ENCODE measurements at regions not wholly inside any gene's neighbourhood (a gene's known extent, or its start where the extent isn't known, plus 50 kb on each side); places are given as distances from the start of the nearest gene placed in this dataset.

DNA sequence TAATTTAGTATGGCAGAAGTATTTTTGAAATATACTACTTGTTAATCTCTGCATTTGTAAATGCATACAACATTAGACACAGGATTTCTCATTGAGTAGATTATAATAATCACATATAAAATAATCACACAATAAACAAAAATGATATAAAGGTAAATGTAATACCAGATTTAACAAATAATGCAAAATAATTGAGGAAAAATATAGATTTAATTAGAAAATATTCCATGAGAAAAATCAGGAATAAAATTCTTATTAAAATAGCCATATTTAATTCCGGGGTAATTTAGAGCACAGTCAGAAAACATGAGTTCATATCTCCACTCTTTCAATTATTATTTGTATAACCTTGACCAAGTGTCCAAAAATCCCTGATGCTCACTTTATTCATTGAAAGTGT is 385.9 kb upstream of the SYT4 start:
- H3K9me2 ChIP-seq (replicated peaks; ENCODE audit: insufficient read depth, low read length) = no peaks in the 10 kb centered on the region
- no peaks in the 10 kb centered on the region for H3F3A ChIP-seq (ENCODE audit: insufficient read depth)
- H2AFZ ChIP-seq (ENCODE audit: low read depth, low read length, severe bottlenecking) = no peak overlapping the region
- no peaks in the 10 kb centered on the region for H4K20me1 ChIP-seq (ENCODE audit: low read depth, low read length)
- no peak overlapping the region for H3K9ac ChIP-seq (ENCODE audit: low read length)
- no peaks in the 10 kb centered on the region for H3K36me3 ChIP-seq (ENCODE audit: low read length)
- H3K4me2 ChIP-seq (ENCODE audit: low read depth, low read length, poor library complexity, severe bottlenecking) = no peak overlapping the region
- no peaks in the 10 kb centered on the region for H3K79me2 ChIP-seq (ENCODE audit: insufficient read depth, low read length)
- H3K9me3 ChIP-seq (ENCODE audit: insufficient read depth, low read length) = no peaks in the 10 kb centered on the region
- no peak for TF ChIP-seq EZH2phosphoT487 (conservative IDR thresholded peaks at IDR 0.05; ENCODE audit: low read length)
- no peak for TF ChIP-seq CTCF (IDR thresholded peaks at IDR 0.05; ENCODE audit: insufficient read depth, low read length, poor library complexity, severe bottlenecking)
- no peak overlapping the region for H3K4me3 ChIP-seq (ENCODE audit: insufficient read depth, low read length, poor library complexity, severe bottlenecking)
- H3K27me3 ChIP-seq (ENCODE audit: low read length) = no peaks in the 10 kb centered on the region
- no peak overlapping the region for H3K27ac ChIP-seq (ENCODE audit: low read depth, low read length)

- Histone ChIP-seq H3K9me2 (replicated peaks; ENCODE audit: insufficient read depth, low read length) (no peaks in the 10 kb centered on the region), H3K4me3 (ENCODE audit: insufficient read depth, low read length, poor library complexity, severe bottlenecking) (no peak overlapping the region), H2AFZ (ENCODE audit: low read depth, low read length, severe bottlenecking) (no peak overlapping the region), H3K9ac (ENCODE audit: low read length) (no peak overlapping the region), H3K36me3 (ENCODE audit: low read length) (no peaks in the 10 kb centered on the region), H3K4me2 (ENCODE audit: low read depth, low read length, poor library complexity, severe bottlenecking) (no peak overlapping the region), H3K27ac (ENCODE audit: low read depth, low read length) (no peak overlapping the region), H4K20me1 (ENCODE audit: low read depth, low read length) (no peaks in the 10 kb centered on the region), H3K27me3 (ENCODE audit: low read length) (no peaks in the 10 kb centered on the region), H3F3A (ENCODE audit: insufficient read depth) (no peaks in the 10 kb centered on the region), H3K9me3 (ENCODE audit: insufficient read depth, low read length) (no peaks in the 10 kb centered on the region), H3K79me2 (ENCODE audit: insufficient read depth, low read length) (no peaks in the 10 kb centered on the region)
- TF ChIP-seq EZH2phosphoT487 (conservative IDR thresholded peaks at IDR 0.05; ENCODE audit: low read length) (no peak), CTCF (IDR thresholded peaks at IDR 0.05; ENCODE audit: insufficient read depth, low read length, poor library complexity, severe bottlenecking) (no peak)
Observed at GRCh38 chr18:43664487-43665008, 387.3 kb upstream of the SYT4 start.

- Histone ChIP-seq H3K9me3 (ENCODE audit: insufficient read depth, low read length) (no peaks in the 10 kb centered on the region), H3K9ac (ENCODE audit: low read length) (no peak overlapping the region), H3F3A (ENCODE audit: insufficient read depth) (no peaks in the 10 kb centered on the region), H3K27me3 (ENCODE audit: low read length) (no peaks in the 10 kb centered on the region), H2AFZ (ENCODE audit: low read depth, low read length, severe bottlenecking) (no peak overlapping the region), H3K9me2 (replicated peaks; ENCODE audit: insufficient read depth, low read length) (no peaks in the 10 kb centered on the region), H3K36me3 (ENCODE audit: low read length) (no peaks in the 10 kb centered on the region), H3K27ac (ENCODE audit: low read depth, low read length) (no peak overlapping the region), H4K20me1 (ENCODE audit: low read depth, low read length) (no peaks in the 10 kb centered on the region), H3K4me3 (ENCODE audit: insufficient read depth, low read length, poor library complexity, severe bottlenecking) (no peak overlapping the region), H3K4me2 (ENCODE audit: low read depth, low read length, poor library complexity, severe bottlenecking) (no peak overlapping the region), H3K79me2 (ENCODE audit: insufficient read depth, low read length) (no peaks in the 10 kb centered on the region)
- no peak for TF ChIP-seq EZH2phosphoT487 (conservative IDR thresholded peaks at IDR 0.05; ENCODE audit: low read length)
- TF ChIP-seq CTCF (IDR thresholded peaks at IDR 0.05; ENCODE audit: insufficient read depth, low read length, poor library complexity, severe bottlenecking) = no peak
Observed at GRCh38 chr18:43665105-43665788, 388.0 kb upstream of the SYT4 start.

Measured in SU-DHL-6 (cell line).